Esophagus squamous epithelium (tissue), 5 donors: ENCODE measurements at regions not wholly inside any gene's neighbourhood (a gene's known extent, or its start where the extent isn't known, plus 50 kb on each side); places are given as distances from the start of the nearest gene placed in this dataset.

Experiments used
- DNase-seq: peaks from one replicate; lab custom pipeline; 2025; lab: John Stamatoyannopoulos, UW
- H3K27ac ChIP-seq, 4 donors: fragments of 200-600 bp; sonication (generic); one replicate each; pipeline ENCODE4 v1.5.1; 2016 to 2019; ENCODE audit warnings: mild to moderate bottlenecking in 1 of 4
- H3K27me3 ChIP-seq, 4 donors: fragments of 200-600 bp; sonication (generic); 1 replicate in 3 of 4; 2 replicates in 1 of 4; pipeline versions ENCODE4 v1.5.1 to v1.6.0; 2017 to 2021; ENCODE audit warnings: antibody characterized with exemption in 1 of 4
- H3K36me3 ChIP-seq, 3 donors: fragments of 200-600 bp; sonication (generic); one replicate each; pipeline ENCODE4 v1.5.1; 2016 to 2019
- H3K4me1 ChIP-seq, 3 donors: fragments of 200-600 bp; sonication (generic); one replicate each; pipeline ENCODE4 v1.5.1; 2017 to 2019
- H3K4me3 ChIP-seq, 4 donors: fragments of 200-600 bp; sonication (generic); 1 replicate in 3 of 4; 2 replicates in 1 of 4; pipeline ENCODE4 v1.5.1; 2016 to 2019; ENCODE audit warnings: mild to moderate bottlenecking in 2 of 4, moderate library complexity in 1 of 4
- H3K9me3 ChIP-seq, 3 donors: fragments of 200-600 bp; sonication (generic); one replicate each; pipeline ENCODE4 v1.5.1; 2016 to 2019
- POLR2A ChIP-seq, 4 donors: fragments of 450-650 bp; IDR thresholded peaks; one replicate each; pipeline ENCODE4 v1.6.1; 2017; ENCODE audit warnings: antibody characterized with exemption in 4 of 4, mild to moderate bottlenecking in 4 of 4, moderate library complexity in 3 of 4
- WGBS, 2 donors: methylation state at CpG; one replicate each; pipeline ENCODE4 v1.1.5; 2018; 5-methylcytosine and 5-hydroxymethylcytosine counted together
- intact Hi-C: fragments of 100-400 bp; cut with DNase I; formaldehyde crosslinking; loops from one replicate; pipeline ENCODE4 v1.15.0; 2022
- TF ChIP-seq, protein P1 (sequence below), 6 experiments: fragments of 450-650 bp in 4 of 6; fragments of 200-600 bp in 2 of 6; sonication (generic) in 2 of 6; IDR thresholded peaks; one replicate each; pipeline ENCODE4 v1.5.1; 2016 to 2019; ENCODE audit warnings: antibody characterized with exemption in 6 of 6, mild to moderate bottlenecking in 4 of 6, moderate library complexity in 4 of 6
- donor health status: DM: yes; HTN: yes; CAD: no.

DNA sequence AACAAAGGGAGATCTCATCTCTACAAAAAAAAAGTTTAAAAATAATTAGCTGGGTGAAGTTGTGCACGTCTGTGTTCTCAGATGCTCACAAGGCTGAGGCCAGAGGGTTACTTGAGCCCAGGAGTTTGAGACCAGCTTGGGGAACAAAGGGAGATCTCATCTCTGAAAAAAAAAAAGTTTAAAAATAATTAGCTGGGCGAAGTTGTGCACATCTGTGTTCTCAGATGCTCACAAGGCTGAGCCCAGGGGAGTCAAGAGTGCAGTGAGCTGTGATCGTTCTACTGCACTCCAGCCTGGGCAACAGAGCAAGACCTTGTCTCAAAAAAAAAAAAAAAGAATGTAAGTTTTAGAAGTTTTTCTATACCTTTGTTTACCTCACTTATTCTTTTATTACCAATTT, 127.3 kb downstream of the FGF9 start:
- Histone ChIP-seq H3K36me3 (no peaks in the 10 kb centered on the region), H3K4me1 (no peaks in the 10 kb centered on the region), H3K4me3 (no peak overlapping the region), H3K9me3 (no peaks in the 10 kb centered on the region), H3K27me3 (no peaks in the 10 kb centered on the region), H3K27ac (no peak overlapping the region)
- no peak for DNase-seq
- 74 to 79% methylated on average over 3 of the region's 3 CpGs for WGBS, 2 donors
- TF ChIP-seq, protein P1, sequence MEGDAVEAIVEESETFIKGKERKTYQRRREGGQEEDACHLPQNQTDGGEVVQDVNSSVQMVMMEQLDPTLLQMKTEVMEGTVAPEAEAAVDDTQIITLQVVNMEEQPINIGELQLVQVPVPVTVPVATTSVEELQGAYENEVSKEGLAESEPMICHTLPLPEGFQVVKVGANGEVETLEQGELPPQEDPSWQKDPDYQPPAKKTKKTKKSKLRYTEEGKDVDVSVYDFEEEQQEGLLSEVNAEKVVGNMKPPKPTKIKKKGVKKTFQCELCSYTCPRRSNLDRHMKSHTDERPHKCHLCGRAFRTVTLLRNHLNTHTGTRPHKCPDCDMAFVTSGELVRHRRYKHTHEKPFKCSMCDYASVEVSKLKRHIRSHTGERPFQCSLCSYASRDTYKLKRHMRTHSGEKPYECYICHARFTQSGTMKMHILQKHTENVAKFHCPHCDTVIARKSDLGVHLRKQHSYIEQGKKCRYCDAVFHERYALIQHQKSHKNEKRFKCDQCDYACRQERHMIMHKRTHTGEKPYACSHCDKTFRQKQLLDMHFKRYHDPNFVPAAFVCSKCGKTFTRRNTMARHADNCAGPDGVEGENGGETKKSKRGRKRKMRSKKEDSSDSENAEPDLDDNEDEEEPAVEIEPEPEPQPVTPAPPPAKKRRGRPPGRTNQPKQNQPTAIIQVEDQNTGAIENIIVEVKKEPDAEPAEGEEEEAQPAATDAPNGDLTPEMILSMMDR (IDR thresholded peaks at IDR 0.05) = no peak
- no peak for TF ChIP-seq POLR2A (IDR thresholded peaks at IDR 0.05)
- intact Hi-C loops = no loop called here

DNA sequence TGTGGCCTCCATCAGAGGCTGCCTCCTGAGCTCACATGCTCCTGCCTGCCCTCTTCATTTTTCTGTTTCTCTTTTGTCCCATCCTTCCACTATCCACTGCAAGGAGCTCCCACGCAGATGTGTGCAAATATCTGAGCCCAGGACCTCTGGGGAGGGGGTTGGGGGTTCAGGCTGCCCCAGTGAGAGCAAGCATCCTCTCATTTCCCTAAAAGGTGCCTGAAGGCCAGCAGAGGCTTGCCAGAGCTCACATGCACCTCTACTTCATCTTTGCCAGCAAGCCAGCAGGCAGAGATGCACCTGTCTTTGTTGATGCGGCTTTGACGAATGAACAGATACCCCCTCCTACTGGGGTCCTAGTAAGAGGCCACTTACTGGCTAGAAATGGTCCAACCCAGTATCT, 128.8 kb downstream of the FGF9 start:
- WGBS, 2 donors = 71 to 82% methylated on average over 3 of the region's 3 CpGs
- TF ChIP-seq, protein P1 (IDR thresholded peaks at IDR 0.05) = no peak
- no peak for TF ChIP-seq POLR2A (IDR thresholded peaks at IDR 0.05)
- no peak overlapping the region for H3K4me3 ChIP-seq
- H3K27me3 ChIP-seq = no peaks in the 10 kb centered on the region
- no peaks in the 10 kb centered on the region for H3K9me3 ChIP-seq
- H3K27ac ChIP-seq = no peak overlapping the region
- no peak for DNase-seq
- no peaks in the 10 kb centered on the region for H3K4me1 ChIP-seq
- H3K36me3 ChIP-seq = no peaks in the 10 kb centered on the region
- intact Hi-C loops = no loop called here

DNA sequence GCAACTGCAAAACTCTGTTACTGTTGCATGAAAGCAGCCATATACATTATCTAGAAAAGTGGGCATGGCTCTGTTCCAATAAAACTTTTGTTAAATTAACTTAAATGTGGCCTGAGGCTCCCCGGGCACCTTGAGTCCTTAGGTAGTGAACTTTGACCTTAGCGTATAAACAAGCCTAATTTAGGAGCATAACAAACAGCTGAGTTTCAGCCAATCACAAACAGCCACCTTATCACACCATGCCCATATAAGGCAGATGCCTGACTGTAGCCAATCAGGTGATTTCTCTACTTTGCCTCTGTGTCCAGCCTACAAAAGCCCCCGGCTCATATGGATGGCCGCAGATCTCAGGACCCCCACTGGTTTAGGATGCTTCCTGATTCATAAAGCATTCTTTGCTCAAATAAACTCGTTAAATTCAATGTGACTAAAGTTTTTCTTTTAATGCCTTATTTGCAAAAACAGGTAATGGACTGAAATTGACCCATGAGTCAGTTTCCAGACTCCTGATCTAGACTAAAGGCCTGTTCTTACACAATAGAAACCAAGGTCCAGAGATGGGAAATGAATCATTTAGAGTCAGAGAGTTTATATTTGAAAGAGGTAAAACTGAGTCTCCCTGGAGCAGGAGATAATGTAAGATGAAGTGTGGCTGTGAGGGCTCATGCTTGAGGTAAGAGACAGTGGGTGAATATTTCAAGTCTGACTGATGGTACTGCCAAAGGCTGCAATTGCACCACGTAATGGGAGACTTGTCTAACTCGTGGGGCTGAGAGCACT, 130.2 kb downstream of the FGF9 start:
- intact Hi-C loops = no loop called here
- Histone ChIP-seq H3K4me1 (no peaks in the 10 kb centered on the region), H3K36me3 (no peaks in the 10 kb centered on the region), H3K27ac (no peak overlapping the region), H3K9me3 (no peaks in the 10 kb centered on the region), H3K4me3 (no peak overlapping the region), H3K27me3 (no peaks in the 10 kb centered on the region)
- TF ChIP-seq, protein P1 (IDR thresholded peaks at IDR 0.05) = no peak
- TF ChIP-seq POLR2A (IDR thresholded peaks at IDR 0.05) = no peak
- WGBS, 2 donors = 68 to 80% methylated on average over 5 to 7 of the region's 7 CpGs
- no peak for DNase-seq

DNA sequence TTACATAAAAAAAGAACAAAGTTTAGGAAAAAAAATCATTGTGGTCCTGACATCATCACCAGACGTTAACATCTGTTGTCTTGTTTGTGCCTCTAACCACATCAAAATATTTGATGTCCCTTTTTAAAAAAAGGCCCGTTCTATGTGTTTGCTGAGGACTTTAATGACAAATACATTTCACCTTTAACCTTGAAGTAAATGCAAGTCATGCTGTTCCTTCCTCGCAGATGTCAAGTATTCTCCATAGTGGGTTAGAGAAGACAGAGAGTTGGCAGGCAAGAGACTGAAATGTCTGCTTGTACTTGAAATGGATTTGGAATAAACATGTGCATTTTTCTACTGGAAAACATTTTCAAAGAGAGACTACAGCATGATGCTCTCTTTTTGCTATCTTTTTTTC, 134.9 kb downstream of the FGF9 start:
- no peak for TF ChIP-seq POLR2A (IDR thresholded peaks at IDR 0.05)
- TF ChIP-seq, protein P1 (IDR thresholded peaks at IDR 0.05) = no peak
- DNase-seq = no peak
- no peaks in the 10 kb centered on the region for H3K36me3 ChIP-seq
- H3K4me3 ChIP-seq = no peak overlapping the region
- H3K9me3 ChIP-seq = peaks cover 0 to 7% (median 0%) of the 10 kb centered on the region in 3 donors
- H3K27me3 ChIP-seq = no peaks in the 10 kb centered on the region
- intact Hi-C loops = no loop called here
- H3K27ac ChIP-seq = no peak overlapping the region
- WGBS, 2 donors = 53 to 56% methylated on average over 3 of the region's 3 CpGs
- no peaks in the 10 kb centered on the region for H3K4me1 ChIP-seq

DNA sequence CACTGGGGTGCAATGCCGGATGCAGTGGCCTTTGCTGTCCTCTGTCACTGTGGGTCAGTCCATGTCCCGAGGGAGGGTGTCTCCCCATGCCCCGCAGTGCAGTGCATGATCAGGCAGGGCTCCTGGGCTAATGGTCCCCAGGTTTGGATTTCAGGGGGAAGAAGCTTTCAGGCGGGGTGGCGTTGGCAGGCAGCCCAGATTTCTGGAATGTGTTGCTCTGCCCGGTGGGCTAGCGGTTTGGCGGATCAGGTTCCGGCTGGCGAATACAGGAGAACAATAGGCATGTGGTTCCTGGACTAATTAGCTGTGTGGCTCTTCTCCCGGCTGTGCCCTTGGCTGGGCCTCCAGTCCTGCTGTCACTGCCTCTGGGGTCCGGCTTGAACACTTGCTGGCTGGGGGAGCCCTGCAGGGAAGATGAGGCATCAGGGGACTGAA, 141.3 kb downstream of the FGF9 start:
- Histone ChIP-seq H3K27ac (no peak overlapping the region), H3K4me3 (no peak overlapping the region), H3K27me3 (no peaks in the 10 kb centered on the region), H3K4me1 (no peaks in the 10 kb centered on the region), H3K36me3 (no peaks in the 10 kb centered on the region), H3K9me3 (peaks cover 0 to 7% (median 0%) of the 10 kb centered on the region in 3 donors)
- intact Hi-C loops = no loop called here
- TF ChIP-seq, protein P1 (IDR thresholded peaks at IDR 0.05) = no peak
- no peak for TF ChIP-seq POLR2A (IDR thresholded peaks at IDR 0.05)
- 100% methylated on average over 2 of the region's 12 CpGs; no CpG with 5 or more reads in 1 of the 2 donors for WGBS, 2 donors
- no peak for DNase-seq
